Liver (tissue), 7 donors: ENCODE measurements at regions not wholly inside any gene's neighbourhood (a gene's known extent, or its start where the extent isn't known, plus 50 kb on each side); places are given as distances from the start of the nearest gene placed in this dataset.

Experiments used
- DNase-seq: peaks from one replicate; pipeline ENCODE4 v3.0.0-alpha.2; 2017; ENCODE audit warnings: low spot score
- H3K27ac ChIP-seq, 2 donors: one replicate each; pipeline ENCODE4 v1.7.0; 2013; ENCODE audit warnings: inconsistent platforms in 2 of 2, low read length in 2 of 2, control low read depth in 1 of 2, low read depth in 1 of 2, mild to moderate bottlenecking in 1 of 2
- H3K27me3 ChIP-seq, 4 donors: one replicate each; pipeline versions ENCODE4 v1.6.1 to v1.7.0; 2013; ENCODE audit warnings: low read length in 3 of 4, inconsistent platforms in 1 of 4, mild to moderate bottlenecking in 1 of 4, moderate library complexity in 1 of 4; ENCODE audit not compliant: control insufficient read depth in 4 of 4, insufficient read depth in 4 of 4
- H3K36me3 ChIP-seq, 4 donors: one replicate each; pipeline versions ENCODE4 v1.6.1 to v1.7.0; 2013; ENCODE audit warnings: low read length in 3 of 4, mild to moderate bottlenecking in 3 of 4, low read depth in 1 of 4, moderate library complexity in 1 of 4; ENCODE audit not compliant: control insufficient read depth in 4 of 4, insufficient read depth in 3 of 4
- H3K4me1 ChIP-seq, 4 donors: one replicate each; pipeline versions ENCODE4 v1.6.1 to v1.7.0; 2013; ENCODE audit warnings: low read length in 3 of 4, mild to moderate bottlenecking in 3 of 4, moderate library complexity in 1 of 4; ENCODE audit not compliant: control insufficient read depth in 4 of 4, insufficient read depth in 4 of 4
- H3K4me3 ChIP-seq, 3 donors: one replicate each; pipeline versions ENCODE4 v1.6.1 to v1.7.0; 2013; ENCODE audit warnings: low read length in 3 of 3, control low read depth in 1 of 3, low read depth in 1 of 3, mild to moderate bottlenecking in 1 of 3
- H3K9ac ChIP-seq, 2 donors: one replicate each; pipeline ENCODE4 v1.7.0; 2013; ENCODE audit warnings: low read length in 2 of 2, mild to moderate bottlenecking in 2 of 2, moderate library complexity in 2 of 2, control low read depth in 1 of 2, low read depth in 1 of 2
- H3K9me3 ChIP-seq, 4 donors: one replicate each; pipeline versions ENCODE4 v1.6.1 to v1.7.0; 2013; ENCODE audit warnings: low read length in 3 of 4; ENCODE audit not compliant: control insufficient read depth in 4 of 4
- EGR1 ChIP-seq, 2 donors: IDR thresholded peaks; 2 replicates each; pipeline ENCODE4 v1.6.1; 2016 to 2018; ENCODE audit warnings: antibody characterized with exemption in 2 of 2, low read depth in 2 of 2
- FOXA1 ChIP-seq: IDR thresholded peaks from 2 replicates; pipeline ENCODE4 v1.6.1; 2016; ENCODE audit warnings: antibody characterized with exemption
- FOXA2 ChIP-seq: IDR thresholded peaks from 2 replicates; pipeline ENCODE4 v1.6.1; 2016; ENCODE audit warnings: antibody characterized with exemption
- GABPA ChIP-seq, 2 donors: IDR thresholded peaks in 1 of 2; conservative IDR thresholded peaks in 1 of 2; 2 replicates each; pipeline ENCODE4 v1.6.1; 2016; ENCODE audit warnings: antibody characterized with exemption in 2 of 2, mild to moderate bottlenecking in 1 of 2, moderate library complexity in 1 of 2
- HNF4A ChIP-seq, 2 donors: conservative IDR thresholded peaks; 2 replicates each; pipeline ENCODE4 v1.6.1; 2016; ENCODE audit warnings: antibody characterized with exemption in 2 of 2, mild to moderate bottlenecking in 2 of 2
- HNF4G ChIP-seq: IDR thresholded peaks from 2 replicates; pipeline ENCODE4 v1.6.1; 2016; ENCODE audit warnings: antibody characterized with exemption
- JUND ChIP-seq, 2 donors: IDR thresholded peaks; 2 replicates each; pipeline ENCODE4 v1.6.1; 2016; ENCODE audit warnings: antibody characterized with exemption in 2 of 2
- MAX ChIP-seq: IDR thresholded peaks from 2 replicates; pipeline ENCODE4 v1.6.1; 2016; ENCODE audit warnings: antibody characterized with exemption
- NR2F2 ChIP-seq: IDR thresholded peaks from 2 replicates; pipeline ENCODE4 v1.6.1; 2016; ENCODE audit warnings: antibody characterized with exemption
- RAD21 ChIP-seq, 2 donors: IDR thresholded peaks; 2 replicates each; pipeline ENCODE4 v1.6.1; 2016; ENCODE audit warnings: antibody characterized with exemption in 2 of 2, mild to moderate bottlenecking in 2 of 2
- RXRA ChIP-seq, 2 donors: IDR thresholded peaks; 2 replicates each; pipeline ENCODE4 v1.6.1; 2017 to 2018; ENCODE audit warnings: antibody characterized with exemption in 2 of 2, mild to moderate bottlenecking in 1 of 2
- SP1 ChIP-seq: IDR thresholded peaks from 2 replicates; pipeline ENCODE4 v1.6.1; 2018; ENCODE audit warnings: antibody characterized with exemption, mild to moderate bottlenecking
- TAF1 ChIP-seq: conservative IDR thresholded peaks from 2 replicates; pipeline ENCODE4 v1.6.1; 2016; ENCODE audit warnings: antibody characterized with exemption, mild to moderate bottlenecking
- YY1 ChIP-seq: IDR thresholded peaks from 2 replicates; pipeline ENCODE4 v1.6.1; 2016; ENCODE audit warnings: antibody characterized with exemption, mild to moderate bottlenecking
- WGBS: extraction: QIAGEN DNeasy Blood & Tissue Kit; methylation state at CpG from one replicate; pipeline ENCODE4 v1.1.7; 2013; 5-methylcytosine and 5-hydroxymethylcytosine counted together
- TF ChIP-seq, protein P1 (sequence below): IDR thresholded peaks from 2 replicates; pipeline ENCODE4 v1.6.1; 2016; ENCODE audit warnings: antibody characterized with exemption
- TF ChIP-seq, protein P2 (sequence below): IDR thresholded peaks from 2 replicates; pipeline ENCODE4 v1.6.1; 2016; ENCODE audit warnings: antibody characterized with exemption, mild to moderate bottlenecking
- TF ChIP-seq, protein P3 (sequence below): IDR thresholded peaks from 2 replicates; pipeline ENCODE4 v1.6.1; 2016; ENCODE audit warnings: antibody characterized with exemption
- donor health status: healthy.
- donor health status: healthy.
- donor health status: healthy.
- donor health status: healthy.

- Histone ChIP-seq H3K27ac (no peak overlapping the region), H3K9me3 (no peaks in the 10 kb centered on the region), H3K27me3 (no peaks in the 10 kb centered on the region), H3K4me3 (no peak overlapping the region), H3K36me3 (no peaks in the 10 kb centered on the region), H3K9ac (no peak overlapping the region), H3K4me1 (no peaks in the 10 kb centered on the region)
- TF ChIP-seq MAX (no peak), TAF1 (no peak), FOXA1 (no peak), SP1 (no peak), YY1 (no peak), FOXA2 (no peak), HNF4G (no peak), RAD21 (IDR thresholded peaks at IDR 0.05) (no peak), NR2F2 (no peak), EGR1 (IDR thresholded peaks at IDR 0.05; ENCODE audit: low read depth in 2 of 2) (no peak)
- TF ChIP-seq, protein P1, sequence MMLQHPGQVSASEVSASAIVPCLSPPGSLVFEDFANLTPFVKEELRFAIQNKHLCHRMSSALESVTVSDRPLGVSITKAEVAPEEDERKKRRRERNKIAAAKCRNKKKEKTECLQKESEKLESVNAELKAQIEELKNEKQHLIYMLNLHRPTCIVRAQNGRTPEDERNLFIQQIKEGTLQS: no peak
- TF ChIP-seq, protein P2, sequence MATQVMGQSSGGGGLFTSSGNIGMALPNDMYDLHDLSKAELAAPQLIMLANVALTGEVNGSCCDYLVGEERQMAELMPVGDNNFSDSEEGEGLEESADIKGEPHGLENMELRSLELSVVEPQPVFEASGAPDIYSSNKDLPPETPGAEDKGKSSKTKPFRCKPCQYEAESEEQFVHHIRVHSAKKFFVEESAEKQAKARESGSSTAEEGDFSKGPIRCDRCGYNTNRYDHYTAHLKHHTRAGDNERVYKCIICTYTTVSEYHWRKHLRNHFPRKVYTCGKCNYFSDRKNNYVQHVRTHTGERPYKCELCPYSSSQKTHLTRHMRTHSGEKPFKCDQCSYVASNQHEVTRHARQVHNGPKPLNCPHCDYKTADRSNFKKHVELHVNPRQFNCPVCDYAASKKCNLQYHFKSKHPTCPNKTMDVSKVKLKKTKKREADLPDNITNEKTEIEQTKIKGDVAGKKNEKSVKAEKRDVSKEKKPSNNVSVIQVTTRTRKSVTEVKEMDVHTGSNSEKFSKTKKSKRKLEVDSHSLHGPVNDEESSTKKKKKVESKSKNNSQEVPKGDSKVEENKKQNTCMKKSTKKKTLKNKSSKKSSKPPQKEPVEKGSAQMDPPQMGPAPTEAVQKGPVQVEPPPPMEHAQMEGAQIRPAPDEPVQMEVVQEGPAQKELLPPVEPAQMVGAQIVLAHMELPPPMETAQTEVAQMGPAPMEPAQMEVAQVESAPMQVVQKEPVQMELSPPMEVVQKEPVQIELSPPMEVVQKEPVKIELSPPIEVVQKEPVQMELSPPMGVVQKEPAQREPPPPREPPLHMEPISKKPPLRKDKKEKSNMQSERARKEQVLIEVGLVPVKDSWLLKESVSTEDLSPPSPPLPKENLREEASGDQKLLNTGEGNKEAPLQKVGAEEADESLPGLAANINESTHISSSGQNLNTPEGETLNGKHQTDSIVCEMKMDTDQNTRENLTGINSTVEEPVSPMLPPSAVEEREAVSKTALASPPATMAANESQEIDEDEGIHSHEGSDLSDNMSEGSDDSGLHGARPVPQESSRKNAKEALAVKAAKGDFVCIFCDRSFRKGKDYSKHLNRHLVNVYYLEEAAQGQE: no peak
- 42% methylated on average over 3 of the region's 3 CpGs for WGBS
- DNase-seq: no peak
Observed at GRCh38 chr11:23594755-23595154, 734.5 kb upstream of the CCDC179 start.

- WGBS: 70% methylated on average over 3 of the region's 3 CpGs
- H3K27ac ChIP-seq: no peak overlapping the region
- DNase-seq: no peak
- no peak overlapping the region for H3K9ac ChIP-seq
- H3K36me3 ChIP-seq: no peaks in the 10 kb centered on the region
- no peaks in the 10 kb centered on the region for H3K27me3 ChIP-seq
- H3K4me3 ChIP-seq: no peak overlapping the region
- TF ChIP-seq TAF1: no peak
- no peak for TF ChIP-seq FOXA2
- TF ChIP-seq, protein P2: no peak
- TF ChIP-seq, protein P3, sequence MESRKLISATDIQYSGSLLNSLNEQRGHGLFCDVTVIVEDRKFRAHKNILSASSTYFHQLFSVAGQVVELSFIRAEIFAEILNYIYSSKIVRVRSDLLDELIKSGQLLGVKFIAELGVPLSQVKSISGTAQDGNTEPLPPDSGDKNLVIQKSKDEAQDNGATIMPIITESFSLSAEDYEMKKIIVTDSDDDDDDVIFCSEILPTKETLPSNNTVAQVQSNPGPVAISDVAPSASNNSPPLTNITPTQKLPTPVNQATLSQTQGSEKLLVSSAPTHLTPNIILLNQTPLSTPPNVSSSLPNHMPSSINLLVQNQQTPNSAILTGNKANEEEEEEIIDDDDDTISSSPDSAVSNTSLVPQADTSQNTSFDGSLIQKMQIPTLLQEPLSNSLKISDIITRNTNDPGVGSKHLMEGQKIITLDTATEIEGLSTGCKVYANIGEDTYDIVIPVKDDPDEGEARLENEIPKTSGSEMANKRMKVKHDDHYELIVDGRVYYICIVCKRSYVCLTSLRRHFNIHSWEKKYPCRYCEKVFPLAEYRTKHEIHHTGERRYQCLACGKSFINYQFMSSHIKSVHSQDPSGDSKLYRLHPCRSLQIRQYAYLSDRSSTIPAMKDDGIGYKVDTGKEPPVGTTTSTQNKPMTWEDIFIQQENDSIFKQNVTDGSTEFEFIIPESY: no peak
- no peak for TF ChIP-seq EGR1 (IDR thresholded peaks at IDR 0.05; ENCODE audit: low read depth in 2 of 2)
- no peak for TF ChIP-seq HNF4G
- TF ChIP-seq RXRA (IDR thresholded peaks at IDR 0.05): no peak
- no peak for TF ChIP-seq GABPA (IDR thresholded peaks at IDR 0.05 in 1 of 2, conservative IDR thresholded peaks at IDR 0.05 in 1 of 2)
- TF ChIP-seq RAD21 (IDR thresholded peaks at IDR 0.05): no peak
- no peak for TF ChIP-seq FOXA1
- no peak for TF ChIP-seq YY1
- TF ChIP-seq NR2F2: no peak
- TF ChIP-seq JUND (IDR thresholded peaks at IDR 0.05): no peak
- TF ChIP-seq SP1: no peak
- no peak for TF ChIP-seq HNF4A (conservative IDR thresholded peaks at IDR 0.05)
- TF ChIP-seq, protein P1: no peak
- no peak for TF ChIP-seq MAX
- no peaks in the 10 kb centered on the region for H3K4me1 ChIP-seq
- H3K9me3 ChIP-seq: no peaks in the 10 kb centered on the region
Observed at GRCh38 chr11:23604966-23605365, 744.7 kb upstream of the CCDC179 start.
